K562 (cell line): ENCODE measurements at regions not wholly inside any gene's neighbourhood (a gene's known extent, or its start where the extent isn't known, plus 50 kb on each side); places are given as distances from the start of the nearest gene placed in this dataset.

ENCODE experiments used
- ATAC-seq: fragments of 200-7000 bp; cut with Tn5 transposase; 3 replicates; pipeline ENCODE4 v1.9.1; 2020; ENCODE audit warnings: moderate library complexity
- BruUV-seq: library from RNA; stranded (reverse); fragments of 400-500 nt; replicated peaks from 2 replicates; lab custom pipeline; 2021; lab: Mats Ljungman, UMichigan
- CTCF ChIA-PET: fragments of 300-600 bp; formaldehyde crosslinking; extraction: SDS; loops from one replicate; lab custom pipeline; 2021; ENCODE audit warnings: low intra/inter-chr PET ratio; lab: Yijun Ruan, JAX
- POLR2A ChIA-PET: fragments of 300-600, 350-650 bp; sonication (Branson Sonifier 250); formaldehyde crosslinking; extraction: SDS; loops from one replicate; lab custom pipeline; 2021; ENCODE audit warnings: antibody characterized with exemption, inconsistent platforms; lab: Yijun Ruan, JAX
- DNase-seq, 4 experiments: peaks; one replicate each; pipeline versions ENCODE4 v3.0.0 to v3.0.0-alpha.2; 2011 to 2018; ENCODE audit warnings: low spot score in 3 of 4, mixed read lengths in 3 of 4; ENCODE audit errors: extremely low read depth in 1 of 4
- FAIRE-seq: peaks from 2 replicates; lab custom pipeline; 2011; peaks lifted over from hg19 to GRCh38; lab: Jason Lieb, UNC
- H2AFZ ChIP-seq: 2 replicates; pipeline ENCODE4 v1.6.0; 2011; ENCODE audit warnings: low read depth, low read length, control low read depth, inconsistent platforms
- H3K27ac ChIP-seq: fragments of 200-600 bp; 3 replicates; pipeline ENCODE4 v1.8.0; 2011; ENCODE audit warnings: low read depth, mild to moderate bottlenecking, control low read depth, inconsistent platforms, low read length, moderate library complexity, mixed read lengths; ENCODE audit errors: extremely low read depth
- H3K27me3 ChIP-seq, 2 experiments: fragments of 300-600 bp in 1 of 2; 2 replicates in 1 of 2; 3 replicates in 1 of 2; pipeline versions ENCODE4 v1.6.0 to v1.8.0; 2011; ENCODE audit warnings: inconsistent platforms in 2 of 2, low read length in 2 of 2, mild to moderate bottlenecking in 1 of 2, mixed read lengths in 1 of 2, moderate library complexity in 1 of 2; ENCODE audit not compliant: control insufficient read depth in 2 of 2, insufficient read depth in 2 of 2
- H3K36me3 ChIP-seq: fragments of 300-600 bp; 3 replicates; pipeline ENCODE4 v1.8.0; 2011; ENCODE audit warnings: mild to moderate bottlenecking, low read length, inconsistent platforms; ENCODE audit not compliant: control insufficient read depth, insufficient read depth
- H3K4me1 ChIP-seq, 2 experiments: fragments of 200-600 bp in 1 of 2; replicated peaks in 1 of 2; 2 replicates in 1 of 2; 3 replicates in 1 of 2; pipeline versions ENCODE4 v1.5.1 to v1.8.0; 2011; ENCODE audit warnings: inconsistent platforms in 2 of 2, low read length in 2 of 2, mild to moderate bottlenecking in 1 of 2, mixed read lengths in 1 of 2, moderate library complexity in 1 of 2; ENCODE audit not compliant: control insufficient read depth in 2 of 2, insufficient read depth in 2 of 2
- H3K4me2 ChIP-seq: 2 replicates; pipeline ENCODE4 v1.6.1; 2011; ENCODE audit warnings: low read length, control low read depth, inconsistent platforms, mixed read lengths; ENCODE audit not compliant: insufficient read depth
- H3K4me3 ChIP-seq: fragments of 200-600 bp; sonication (generic), shearing (Covaris generic); 2 replicates; pipeline ENCODE4 v1.5.1; 2016; ENCODE audit warnings: control low read depth, inconsistent platforms
- H3K79me2 ChIP-seq: fragments of 200-600 bp; 3 replicates; pipeline ENCODE4 v1.8.0; 2011; ENCODE audit warnings: low read length, inconsistent platforms; ENCODE audit not compliant: control insufficient read depth, insufficient read depth
- H3K9ac ChIP-seq, 2 experiments: 2 replicates each; pipeline versions ENCODE4 v1.6.0 to v1.6.1; 2011; ENCODE audit warnings: low read depth in 2 of 2, low read length in 2 of 2, control low read depth in 1 of 2, inconsistent platforms in 1 of 2, mild to moderate bottlenecking in 1 of 2, mixed read lengths in 1 of 2; ENCODE audit not compliant: insufficient read depth in 1 of 2
- H3K9me1 ChIP-seq: one replicate; pipeline ENCODE4 v1.6.0; 2011; ENCODE audit warnings: inconsistent platforms, mild to moderate bottlenecking, low read length, moderate library complexity; ENCODE audit not compliant: control insufficient read depth, insufficient read depth
- H3K9me3 ChIP-seq: replicated peaks from 2 replicates; pipeline ENCODE4 v1.5.1; 2011; ENCODE audit warnings: low read depth, low read length, inconsistent platforms; ENCODE audit not compliant: control insufficient read depth, insufficient read depth
- H4K20me1 ChIP-seq: replicated peaks from 2 replicates; pipeline ENCODE4 v1.6.1; 2011; ENCODE audit warnings: low read length, inconsistent platforms, mixed read lengths; ENCODE audit not compliant: control insufficient read depth, insufficient read depth
- FOXA1 ChIP-seq: fragments of 450-650 bp; IDR thresholded peaks from 2 replicates; pipeline ENCODE4 v1.6.1; 2016; ENCODE audit warnings: mild to moderate bottlenecking, borderline replicate concordance
- FOXJ2 ChIP-seq: fragments of 200-800 bp; sonication (Bioruptor generic); IDR thresholded peaks from 2 replicates; pipeline ENCODE4 v1.6.1; 2016; ENCODE audit warnings: missing genetic modification characterization, missing compliant biosample characterization
- HCFC1 ChIP-seq: IDR thresholded peaks from 2 replicates; pipeline ENCODE4 v1.6.1; 2012; ENCODE audit warnings: low read depth, low read length, improper control_type of control experiment
- HMG20B ChIP-seq: fragments of 250-450 bp; sonication (Bioruptor Pico); IDR thresholded peaks from 2 replicates; pipeline ENCODE4 v1.5.0; 2021; ENCODE audit warnings: mild to moderate bottlenecking
- HNRNPUL1 ChIP-seq: fragments of 200-400 bp; formaldehyde crosslinking; IDR thresholded peaks from 2 replicates; pipeline ENCODE4 v1.6.1; 2017; ENCODE audit warnings: low read length
- MCM3 ChIP-seq: fragments of 450-650 bp; IDR thresholded peaks from 2 replicates; pipeline ENCODE4 v1.6.1; 2016
- MYNN ChIP-seq, 2 experiments: sonication (generic); formaldehyde crosslinking in 1 of 2; IDR thresholded peaks; 2 replicates each; pipeline versions ENCODE4 v1.5.0 to v1.6.1; 2016 to 2020; ENCODE audit warnings: antibody characterized with exemption in 1 of 2, missing genetic modification reagents in 1 of 2
- NCOA1 ChIP-seq: fragments of 450-650 bp; IDR thresholded peaks from 2 replicates; pipeline ENCODE4 v1.6.1; 2016; ENCODE audit warnings: low read depth
- NFRKB ChIP-seq: fragments of 450-650 bp; IDR thresholded peaks from 2 replicates; pipeline ENCODE4 v1.6.1; 2016; ENCODE audit warnings: low read depth
- PURB ChIP-seq: sonication (generic); formaldehyde crosslinking; IDR thresholded peaks from 2 replicates; pipeline ENCODE4 v1.9.0; 2021; ENCODE audit warnings: low read depth, mild to moderate bottlenecking, missing genetic modification reagents
- SMARCA4 ChIP-seq: fragments of 450-650 bp; IDR thresholded peaks from 2 replicates; pipeline ENCODE4 v1.6.1; 2016
- SMARCA5 ChIP-seq: fragments of 450-650 bp; IDR thresholded peaks from 2 replicates; pipeline ENCODE4 v1.6.1; 2016
- SNIP1 ChIP-seq: fragments of 450-650 bp; IDR thresholded peaks from 2 replicates; pipeline ENCODE4 v1.7.1; 2017; ENCODE audit warnings: low read depth, mild to moderate bottlenecking
- TFAM ChIP-seq: fragments of 250-450 bp; sonication (Bioruptor Pico); conservative IDR thresholded peaks from 2 replicates; pipeline ENCODE4 v1.5.0; 2021; ENCODE audit warnings: mild to moderate bottlenecking, moderate library complexity
- ZBED1 ChIP-seq: IDR thresholded peaks from 2 replicates; pipeline ENCODE4 v1.6.1; 2014
- WGBS: fragments of 100-300 bp; shearing (Covaris generic); methylation state at CpG from one replicate; pipeline ENCODE4 v1.1.6; 2016; ENCODE audit warnings: low coverage, mixed read lengths; ENCODE audit not compliant: insufficient coverage; ENCODE audit errors: missing lambda C conversion rate; 5-methylcytosine and 5-hydroxymethylcytosine counted together
- in situ Hi-C: fragments of 300-500 bp; cut with MboI; formaldehyde crosslinking; loops from 4 replicates; pipeline ENCODE4 v1.15.0; 2018; ENCODE audit warnings: inconsistent platforms, mixed read lengths
- intact Hi-C: fragments of 100-400 bp; cut with micrococcal nuclease; formaldehyde crosslinking; loops from 2 replicates; pipeline ENCODE4 v1.14.2; 2022
- TF ChIP-seq, protein P1 (sequence below): sonication (generic); formaldehyde crosslinking; IDR thresholded peaks from 2 replicates; pipeline ENCODE4 v1.8.1; 2023; ENCODE audit warnings: mild to moderate bottlenecking, missing genetic modification reagents
- TF ChIP-seq, protein P2 (sequence below): fragments of 450-650 bp; IDR thresholded peaks from 2 replicates; pipeline ENCODE4 v1.6.1; 2016; ENCODE audit warnings: mild to moderate bottlenecking
- TF ChIP-seq, protein P3 (sequence below): fragments of 450-650 bp; IDR thresholded peaks from 2 replicates; pipeline ENCODE4 v1.6.1; 2014; ENCODE audit warnings: low read depth, mild to moderate bottlenecking, moderate library complexity, borderline replicate concordance

DNA sequence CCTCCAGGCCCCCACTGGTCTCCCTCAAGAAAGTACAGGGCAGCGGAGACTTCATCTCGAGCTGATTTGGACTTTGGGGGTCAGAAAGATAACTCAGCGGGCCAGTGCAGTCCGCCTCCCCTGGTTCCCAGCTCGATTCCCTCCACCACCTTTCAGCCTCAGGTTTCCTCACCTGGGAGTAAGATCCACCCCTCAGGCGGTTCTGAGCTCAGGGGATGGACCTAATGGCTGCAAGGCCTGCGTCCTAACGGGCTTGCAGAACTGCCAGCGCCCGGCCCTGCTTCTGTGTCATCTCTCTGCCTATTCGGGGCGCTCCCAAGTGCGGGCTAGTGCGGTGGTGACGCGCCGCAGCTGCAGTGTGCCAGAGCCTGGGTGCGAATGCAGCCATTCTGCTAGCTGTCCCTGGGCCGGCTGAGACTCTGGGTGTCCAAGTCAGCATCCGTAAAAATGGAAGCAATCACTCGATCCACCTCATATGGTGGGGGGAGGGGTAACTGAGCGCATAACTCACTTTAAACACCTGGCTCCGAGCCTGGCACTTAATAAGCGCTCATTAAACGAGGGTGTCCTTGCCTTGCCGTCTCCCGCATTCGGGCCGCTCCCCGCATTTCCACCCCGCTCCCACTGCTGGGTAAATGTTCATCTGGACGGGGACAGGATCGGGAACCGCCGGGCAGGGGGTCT is 129.6 kb upstream of the LHX1 start:
- CTCF ChIA-PET, result no interaction called here
- H3K27me3 ChIP-seq, result peaks cover 25 to 45% of the 10 kb centered on the region in 2 experiments

More for the DNA sequence above, 129.6 kb upstream of the LHX1 start:
- in situ Hi-C loops (no loop called here), intact Hi-C loops (no loop called here)
- ATAC-seq, result no peak
- Histone ChIP-seq H3K9me3 (no peaks in the 10 kb centered on the region), H2AFZ (no peak overlapping the region), H3K9me1 (no peaks in the 10 kb centered on the region), H4K20me1 (0 out of 2 replicates have a peak, but pooled peaks cover 10% of the 10 kb centered on the region), H3K4me3 (no peak overlapping the region), H3K4me2 (no peak overlapping the region), H3K79me2 (no peaks in the 10 kb centered on the region), H3K27ac (no peak overlapping the region), H3K4me1 (peaks cover 0 to 9% of the 10 kb centered on the region in 2 experiments; a peak in 2 of 5 replicates), H3K9ac (no peak overlapping the region), H3K36me3 (no peaks in the 10 kb centered on the region)
- TF ChIP-seq MYNN (IDR thresholded peaks at IDR 0.05) (no peak), MYNN (CRISPR knock-in tag; IDR thresholded peaks at IDR 0.05) (no peak), NFRKB (no peak), HMG20B (CRISPR knock-in tag) (no peak), FOXJ2 (tag) (no peak), NCOA1 (no peak), TFAM (no peak), SMARCA4 (no peak), SNIP1 (no peak), SMARCA5 (no peak), FOXA1 (no peak), ZBED1 (no peak), PURB (CRISPR knock-in tag) (no peak), HNRNPUL1 (no peak), MCM3 (no peak), HCFC1 (no peak)
- TF ChIP-seq, protein P1, sequence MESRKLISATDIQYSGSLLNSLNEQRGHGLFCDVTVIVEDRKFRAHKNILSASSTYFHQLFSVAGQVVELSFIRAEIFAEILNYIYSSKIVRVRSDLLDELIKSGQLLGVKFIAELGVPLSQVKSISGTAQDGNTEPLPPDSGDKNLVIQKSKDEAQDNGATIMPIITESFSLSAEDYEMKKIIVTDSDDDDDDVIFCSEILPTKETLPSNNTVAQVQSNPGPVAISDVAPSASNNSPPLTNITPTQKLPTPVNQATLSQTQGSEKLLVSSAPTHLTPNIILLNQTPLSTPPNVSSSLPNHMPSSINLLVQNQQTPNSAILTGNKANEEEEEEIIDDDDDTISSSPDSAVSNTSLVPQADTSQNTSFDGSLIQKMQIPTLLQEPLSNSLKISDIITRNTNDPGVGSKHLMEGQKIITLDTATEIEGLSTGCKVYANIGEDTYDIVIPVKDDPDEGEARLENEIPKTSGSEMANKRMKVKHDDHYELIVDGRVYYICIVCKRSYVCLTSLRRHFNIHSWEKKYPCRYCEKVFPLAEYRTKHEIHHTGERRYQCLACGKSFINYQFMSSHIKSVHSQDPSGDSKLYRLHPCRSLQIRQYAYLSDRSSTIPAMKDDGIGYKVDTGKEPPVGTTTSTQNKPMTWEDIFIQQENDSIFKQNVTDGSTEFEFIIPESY (CRISPR knock-in tag), result no peak
- TF ChIP-seq, protein P2, sequence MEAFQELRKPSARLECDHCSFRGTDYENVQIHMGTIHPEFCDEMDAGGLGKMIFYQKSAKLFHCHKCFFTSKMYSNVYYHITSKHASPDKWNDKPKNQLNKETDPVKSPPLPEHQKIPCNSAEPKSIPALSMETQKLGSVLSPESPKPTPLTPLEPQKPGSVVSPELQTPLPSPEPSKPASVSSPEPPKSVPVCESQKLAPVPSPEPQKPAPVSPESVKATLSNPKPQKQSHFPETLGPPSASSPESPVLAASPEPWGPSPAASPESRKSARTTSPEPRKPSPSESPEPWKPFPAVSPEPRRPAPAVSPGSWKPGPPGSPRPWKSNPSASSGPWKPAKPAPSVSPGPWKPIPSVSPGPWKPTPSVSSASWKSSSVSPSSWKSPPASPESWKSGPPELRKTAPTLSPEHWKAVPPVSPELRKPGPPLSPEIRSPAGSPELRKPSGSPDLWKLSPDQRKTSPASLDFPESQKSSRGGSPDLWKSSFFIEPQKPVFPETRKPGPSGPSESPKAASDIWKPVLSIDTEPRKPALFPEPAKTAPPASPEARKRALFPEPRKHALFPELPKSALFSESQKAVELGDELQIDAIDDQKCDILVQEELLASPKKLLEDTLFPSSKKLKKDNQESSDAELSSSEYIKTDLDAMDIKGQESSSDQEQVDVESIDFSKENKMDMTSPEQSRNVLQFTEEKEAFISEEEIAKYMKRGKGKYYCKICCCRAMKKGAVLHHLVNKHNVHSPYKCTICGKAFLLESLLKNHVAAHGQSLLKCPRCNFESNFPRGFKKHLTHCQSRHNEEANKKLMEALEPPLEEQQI, result no peak
- TF ChIP-seq, protein P3, sequence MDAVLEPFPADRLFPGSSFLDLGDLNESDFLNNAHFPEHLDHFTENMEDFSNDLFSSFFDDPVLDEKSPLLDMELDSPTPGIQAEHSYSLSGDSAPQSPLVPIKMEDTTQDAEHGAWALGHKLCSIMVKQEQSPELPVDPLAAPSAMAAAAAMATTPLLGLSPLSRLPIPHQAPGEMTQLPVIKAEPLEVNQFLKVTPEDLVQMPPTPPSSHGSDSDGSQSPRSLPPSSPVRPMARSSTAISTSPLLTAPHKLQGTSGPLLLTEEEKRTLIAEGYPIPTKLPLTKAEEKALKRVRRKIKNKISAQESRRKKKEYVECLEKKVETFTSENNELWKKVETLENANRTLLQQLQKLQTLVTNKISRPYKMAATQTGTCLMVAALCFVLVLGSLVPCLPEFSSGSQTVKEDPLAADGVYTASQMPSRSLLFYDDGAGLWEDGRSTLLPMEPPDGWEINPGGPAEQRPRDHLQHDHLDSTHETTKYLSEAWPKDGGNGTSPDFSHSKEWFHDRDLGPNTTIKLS, result no peak
- DNase-seq, result no peak
- POLR2A ChIA-PET, result no interaction called here
- WGBS, result 12% methylated on average over 30 of the region's 35 CpGs
- BruUV-seq, result no TSS peak
- no peak for FAIRE-seq
